ENCODE measurements at regions not wholly inside any gene's neighbourhood (a gene's known extent, or its start where the extent isn't known, plus 50 kb on each side); places are given as distances from the start of the nearest gene placed in this dataset.

DNA sequence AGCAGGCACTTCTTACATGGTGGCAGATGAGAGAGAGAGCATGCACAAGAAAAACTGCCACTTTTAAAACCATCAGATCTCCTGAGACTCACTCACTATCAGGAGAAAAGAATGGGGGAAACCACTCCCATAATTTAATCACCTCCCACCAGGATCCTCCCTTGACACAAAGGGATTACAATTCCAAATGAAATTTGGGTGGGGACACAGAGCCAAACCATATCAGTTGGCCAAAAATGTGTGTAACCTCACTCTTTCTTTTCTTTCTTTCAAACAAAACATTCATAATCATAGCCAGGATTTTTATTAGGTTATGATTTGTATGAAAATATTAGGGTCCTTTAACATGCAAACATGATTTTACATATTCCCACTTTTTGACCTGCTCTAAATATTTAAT, 222.1 kb downstream of the PCDH18 start:
- no peak for DNase-seq

DNA sequence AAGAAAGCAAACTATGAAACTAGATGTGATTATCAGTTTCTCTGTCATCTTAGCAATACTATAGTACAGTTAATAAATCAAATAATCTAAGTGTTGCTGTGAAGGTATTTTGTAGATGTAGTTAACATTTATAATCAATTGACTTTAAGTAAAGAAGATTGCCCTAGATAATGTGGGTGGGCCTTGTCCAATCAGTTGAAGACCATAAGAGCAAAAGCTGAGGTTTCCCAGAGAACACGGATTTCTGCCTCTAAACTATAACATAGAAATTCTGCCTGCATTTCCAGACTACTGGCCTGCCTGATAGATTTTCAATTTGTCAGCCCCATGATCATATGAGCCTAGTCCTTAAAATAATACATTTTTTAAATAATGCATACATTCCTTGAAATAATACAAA, 222.9 kb downstream of the PCDH18 start:
- DNase-seq: no peak

DNA sequence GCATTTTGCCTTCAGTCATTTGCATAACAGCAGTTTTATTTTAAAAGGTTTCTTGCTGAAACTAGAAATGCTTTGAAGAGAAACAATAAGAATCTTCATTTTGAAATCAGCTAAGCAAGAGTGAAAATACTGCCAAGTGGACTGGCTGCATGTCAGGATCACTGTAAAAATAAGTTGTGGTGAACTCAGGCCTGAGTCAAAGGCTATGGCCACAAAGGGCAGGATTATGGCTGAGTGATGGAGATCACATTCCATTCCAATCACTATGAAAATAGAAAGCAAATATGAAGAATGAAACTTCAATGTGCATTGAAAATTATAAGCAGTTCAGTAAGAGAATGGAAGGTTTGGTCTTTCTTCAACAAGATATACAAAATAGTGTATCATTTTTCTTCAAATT, 224.5 kb downstream of the PCDH18 start:
- no peak for DNase-seq

DNA sequence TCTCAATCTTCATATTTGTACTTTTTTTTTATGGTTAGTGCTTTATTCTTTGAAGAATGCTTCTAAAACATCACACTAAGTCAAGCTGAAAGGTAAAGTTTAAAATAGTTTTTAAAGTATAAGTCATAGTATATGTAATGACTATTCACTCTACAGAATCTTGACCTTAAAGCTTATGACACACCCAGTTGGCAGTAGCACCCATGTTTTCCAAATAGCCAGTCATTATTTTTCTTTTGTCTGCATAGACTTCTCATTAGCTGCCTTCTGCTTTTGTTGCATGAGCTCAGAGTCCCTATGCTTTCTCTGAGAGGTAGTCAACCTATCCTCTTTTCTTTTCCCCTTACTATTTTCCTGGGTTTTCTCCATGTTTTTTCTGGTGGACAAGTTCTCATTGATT, 231.5 kb downstream of the PCDH18 start:
- no peak for DNase-seq

DNA sequence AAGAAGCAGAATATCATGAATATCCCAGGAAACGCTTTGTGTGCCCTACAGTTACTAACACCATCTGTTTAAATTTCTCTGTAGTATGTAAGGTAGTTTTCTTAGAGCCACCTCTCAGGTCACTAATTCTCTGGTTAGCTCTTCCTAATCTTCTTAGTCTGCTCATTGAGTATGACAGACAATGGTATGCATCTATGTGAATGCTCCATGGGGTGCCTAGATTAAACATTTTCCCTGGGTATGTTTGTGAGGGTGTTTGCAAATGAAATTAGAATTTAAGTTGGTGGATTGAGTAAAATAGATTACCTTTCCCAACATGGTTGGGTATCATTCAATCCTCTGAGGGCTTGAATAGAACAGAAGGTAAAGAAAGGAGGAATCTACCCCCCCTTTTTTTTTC, 233.0 kb downstream of the PCDH18 start:
- DNase-seq: no peak

DNA sequence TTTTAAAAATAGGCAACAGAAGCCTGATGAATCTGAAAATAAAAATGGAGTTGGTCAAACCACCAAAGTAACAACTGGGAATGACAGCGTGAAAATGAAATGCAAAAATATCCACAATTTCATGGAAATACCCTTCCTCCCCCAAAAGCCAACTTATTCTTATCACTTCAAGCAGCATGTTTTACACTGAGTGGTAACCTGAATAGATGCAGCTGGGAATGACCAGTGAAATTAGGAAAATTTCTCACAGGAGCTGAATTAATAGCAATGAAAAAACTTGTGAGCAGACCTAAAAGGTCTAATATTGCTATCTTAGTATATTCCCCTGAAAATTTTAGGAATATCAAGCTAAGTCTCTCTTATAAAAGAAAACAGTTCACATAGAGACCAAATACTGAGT, 239.0 kb downstream of the PCDH18 start:
- no peak for DNase-seq

DNA sequence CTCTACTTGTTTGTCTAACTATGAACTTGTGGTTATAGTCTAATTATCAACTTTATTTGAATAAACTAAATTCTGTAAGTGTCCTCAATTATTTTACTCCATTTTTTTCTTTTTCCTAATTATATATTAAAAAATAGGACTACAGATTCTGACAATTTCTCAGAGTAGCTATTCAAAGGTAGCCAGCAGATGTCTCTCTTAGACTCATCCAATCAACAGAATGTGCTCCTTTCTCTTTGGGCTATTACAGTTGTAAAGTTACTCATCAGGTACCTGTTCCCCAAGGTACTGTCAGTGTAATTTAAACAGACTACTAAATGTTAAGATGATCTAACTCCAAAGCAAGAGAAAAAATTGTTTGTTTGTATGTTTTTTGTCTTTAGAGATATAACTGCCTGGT, 248.6 kb downstream of the PCDH18 start:
- no peak for DNase-seq

DNA sequence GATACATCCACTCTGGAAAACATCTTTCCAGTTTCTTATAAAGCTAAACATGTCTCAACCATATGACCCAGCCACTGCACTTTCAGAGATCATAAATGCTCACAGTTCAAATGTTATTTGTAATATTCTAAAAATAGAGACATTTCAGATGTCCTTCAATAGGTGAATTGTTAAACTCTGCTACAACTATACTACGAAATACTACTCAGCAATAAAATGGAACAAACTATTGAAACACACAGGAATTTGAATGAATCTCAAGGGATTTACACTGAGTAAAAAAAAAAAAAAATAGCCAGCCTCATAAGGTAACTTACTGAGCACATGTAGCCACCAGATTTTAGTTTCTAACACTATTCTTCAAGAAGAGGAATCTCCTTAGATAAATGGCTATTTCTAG, 253.9 kb downstream of the PCDH18 start:
- no peak for DNase-seq

DNA sequence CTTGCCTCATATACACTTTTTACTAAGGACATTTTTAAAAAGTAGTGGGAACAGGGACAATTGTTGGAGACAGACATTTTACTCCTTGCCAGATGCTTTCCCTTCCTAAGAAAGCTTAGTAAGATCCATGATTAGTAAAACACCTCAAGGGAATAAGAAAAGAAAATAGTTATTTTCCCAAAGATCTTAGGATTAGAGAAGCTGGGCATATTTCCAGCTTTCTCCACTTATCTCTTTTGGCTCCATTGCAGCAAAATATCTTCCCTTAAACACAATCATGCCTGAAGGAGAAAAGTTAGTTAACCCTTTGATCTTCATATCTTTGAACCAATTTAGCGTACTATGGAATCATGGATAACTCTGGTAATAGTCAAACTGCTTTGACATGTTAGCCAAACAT, 257.9 kb downstream of the PCDH18 start:
- no peak for DNase-seq

DNA sequence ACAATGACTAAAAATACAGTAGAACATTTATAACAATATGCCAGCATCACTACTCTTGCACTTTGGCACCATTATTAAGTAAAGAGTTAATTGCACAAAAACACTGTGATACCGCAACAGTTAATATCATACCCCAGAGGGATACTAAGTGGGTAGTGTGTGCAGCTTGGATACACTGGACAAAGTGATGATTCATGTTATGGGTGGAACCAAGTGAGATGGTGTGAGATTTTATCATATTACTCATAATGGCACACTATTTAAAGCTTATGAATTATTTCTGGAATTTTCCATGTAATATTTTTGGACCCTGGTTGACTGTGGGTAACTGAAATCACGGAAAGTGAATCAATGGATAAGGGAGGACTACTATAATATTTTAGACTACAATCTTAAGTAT, 265.3 kb downstream of the PCDH18 start:
- DNase-seq: no peak

DNA sequence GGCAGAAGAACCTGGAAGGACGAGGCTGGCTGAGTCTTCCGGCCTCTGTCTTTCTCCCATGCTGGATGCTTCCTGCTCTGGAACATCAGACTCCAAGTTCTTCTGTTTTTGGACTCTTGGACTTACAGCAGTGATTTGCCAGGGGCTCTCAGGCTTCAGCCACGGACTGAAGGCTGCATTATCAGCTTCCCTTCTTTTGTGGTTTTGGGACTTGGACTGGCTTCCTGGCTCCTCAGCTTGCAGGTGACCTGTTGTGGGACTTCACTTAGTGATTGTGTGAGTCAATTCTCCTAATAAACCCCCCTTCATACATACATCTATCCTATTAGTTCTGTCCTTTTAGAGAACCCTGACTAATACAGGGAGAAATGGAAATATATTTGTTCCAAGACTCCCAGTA, 265.8 kb downstream of the PCDH18 start:
- DNase-seq: no peak

DNA sequence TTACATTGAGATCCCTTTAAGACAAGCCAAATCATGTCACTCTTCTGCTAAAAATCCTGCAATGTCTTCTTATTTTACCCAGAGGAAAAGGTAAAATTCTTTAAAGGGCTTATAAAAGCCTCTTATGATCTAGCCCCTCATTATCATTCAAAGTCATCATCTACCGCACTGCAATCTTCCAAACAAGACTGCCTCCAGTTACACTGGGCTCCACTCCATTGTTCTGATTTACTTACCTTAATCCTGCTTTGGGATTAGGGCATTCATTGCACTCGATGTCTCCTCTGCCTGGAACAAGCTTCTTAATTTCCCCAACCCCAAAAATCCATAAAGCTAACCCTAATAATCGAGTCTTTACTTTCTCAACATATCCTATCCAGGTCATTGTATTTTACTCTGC, 269.1 kb downstream of the PCDH18 start:
- no peak for DNase-seq

DNA sequence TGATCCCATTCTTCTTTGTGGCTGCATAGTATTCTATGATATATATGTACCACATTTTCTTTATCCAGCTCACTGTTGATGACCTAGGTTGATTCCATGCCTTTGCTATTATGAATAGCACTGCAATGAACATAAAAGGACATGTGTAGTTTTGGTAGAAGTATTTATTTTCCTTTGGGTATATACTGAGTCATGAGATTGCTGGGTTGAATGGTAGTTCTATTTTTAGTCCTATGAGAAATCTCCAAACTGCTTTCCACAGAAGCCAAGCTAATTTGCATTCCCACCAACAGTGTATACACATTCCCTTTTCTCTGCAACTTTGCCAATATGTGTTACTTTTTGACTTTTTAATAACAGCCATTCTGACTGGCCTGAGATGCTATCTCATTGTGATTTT, 278.3 kb downstream of the PCDH18 start:
- no peak for DNase-seq

DNA sequence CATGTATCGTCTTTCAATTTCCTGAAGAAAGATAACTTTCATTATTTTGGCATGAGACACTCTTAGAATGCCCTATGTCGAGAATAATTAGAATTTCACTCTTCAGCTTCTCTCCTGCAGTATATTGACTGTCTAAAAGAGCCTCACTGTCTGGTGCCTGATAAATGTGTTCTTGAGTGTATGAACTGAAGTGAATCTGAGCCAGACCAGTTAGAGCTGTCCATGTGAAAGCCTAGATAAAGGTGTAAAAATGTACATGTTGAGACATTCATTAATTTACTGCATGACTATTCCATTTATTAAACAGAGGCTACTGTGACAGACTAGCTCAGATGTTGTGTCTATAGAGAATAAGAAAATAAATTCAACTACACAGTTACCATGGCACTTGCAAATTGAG, 283.2 kb downstream of the PCDH18 start:
- no peak for DNase-seq

DNA sequence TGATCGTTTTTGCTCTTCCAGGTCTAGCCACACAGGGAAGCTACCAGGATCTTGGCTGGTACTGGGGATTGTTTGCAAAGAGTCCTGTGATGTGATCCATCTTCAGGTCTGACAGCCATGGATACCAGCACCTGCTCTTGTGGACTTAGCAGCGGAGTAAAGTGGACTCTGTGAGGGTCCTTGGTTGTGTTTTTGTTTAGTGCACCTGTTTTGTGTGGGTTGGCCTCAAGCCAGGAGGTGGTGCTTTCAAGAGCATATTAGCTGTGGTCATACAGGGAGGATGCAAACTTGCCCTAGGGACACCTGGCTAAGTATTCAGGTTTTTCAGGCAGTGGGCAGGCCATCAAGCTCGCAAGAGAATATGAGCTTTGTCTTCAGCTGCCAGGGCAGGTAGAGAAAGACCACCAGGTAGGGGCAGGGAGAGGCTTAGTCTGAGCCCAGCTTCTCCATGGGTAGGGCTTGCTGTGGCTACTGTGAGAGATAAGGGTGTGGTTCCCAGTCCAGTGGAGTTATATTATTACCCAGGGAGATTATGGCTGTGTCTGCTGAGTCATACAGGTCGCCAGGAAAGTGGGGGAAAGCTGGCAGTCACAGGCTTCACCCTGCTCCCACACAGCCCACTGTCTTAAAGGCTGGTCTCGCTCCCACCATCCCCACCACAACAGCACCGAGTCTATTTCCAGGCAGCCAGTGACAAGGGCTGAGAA, 293.7 kb downstream of the PCDH18 start:
- no peak for DNase-seq

DNA sequence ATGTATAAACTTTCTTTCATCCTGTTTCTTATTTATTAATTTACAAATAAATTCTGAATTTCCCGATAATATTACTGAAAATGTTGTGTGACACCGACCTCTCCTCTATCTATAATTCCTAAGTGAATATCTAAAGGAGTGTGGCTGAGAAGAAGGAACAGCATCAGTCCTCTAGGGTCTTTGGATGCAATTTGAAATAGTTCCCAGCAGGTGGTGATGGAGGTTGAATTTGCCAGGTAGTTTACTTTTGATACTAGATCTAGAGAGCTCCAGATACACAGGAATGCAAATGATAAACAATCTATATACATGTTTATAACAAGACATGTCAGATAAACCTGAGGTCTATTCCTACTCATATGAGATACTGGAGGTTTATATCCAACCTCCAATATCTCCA, 305.4 kb downstream of the PCDH18 start:
- no peak for DNase-seq

DNA sequence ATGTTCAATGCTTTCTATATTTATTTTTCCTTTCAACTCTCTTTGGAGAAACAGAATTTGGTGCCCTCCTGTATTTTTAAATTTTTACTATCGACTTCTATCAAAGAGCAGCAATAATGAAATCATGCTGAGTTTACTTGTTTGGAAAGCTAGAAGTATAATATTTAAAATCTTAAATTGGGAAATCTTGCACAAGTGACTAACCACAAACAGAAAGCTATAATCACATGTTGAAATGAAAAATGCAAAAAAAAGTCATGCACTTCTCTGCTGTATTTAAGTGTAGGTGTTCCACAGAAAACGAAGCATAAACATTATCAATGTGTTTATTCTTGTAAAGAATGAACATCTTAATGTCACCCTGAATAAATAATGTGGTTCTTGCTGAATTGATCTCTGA, 306.1 kb downstream of the PCDH18 start:
- no peak for DNase-seq

DNA sequence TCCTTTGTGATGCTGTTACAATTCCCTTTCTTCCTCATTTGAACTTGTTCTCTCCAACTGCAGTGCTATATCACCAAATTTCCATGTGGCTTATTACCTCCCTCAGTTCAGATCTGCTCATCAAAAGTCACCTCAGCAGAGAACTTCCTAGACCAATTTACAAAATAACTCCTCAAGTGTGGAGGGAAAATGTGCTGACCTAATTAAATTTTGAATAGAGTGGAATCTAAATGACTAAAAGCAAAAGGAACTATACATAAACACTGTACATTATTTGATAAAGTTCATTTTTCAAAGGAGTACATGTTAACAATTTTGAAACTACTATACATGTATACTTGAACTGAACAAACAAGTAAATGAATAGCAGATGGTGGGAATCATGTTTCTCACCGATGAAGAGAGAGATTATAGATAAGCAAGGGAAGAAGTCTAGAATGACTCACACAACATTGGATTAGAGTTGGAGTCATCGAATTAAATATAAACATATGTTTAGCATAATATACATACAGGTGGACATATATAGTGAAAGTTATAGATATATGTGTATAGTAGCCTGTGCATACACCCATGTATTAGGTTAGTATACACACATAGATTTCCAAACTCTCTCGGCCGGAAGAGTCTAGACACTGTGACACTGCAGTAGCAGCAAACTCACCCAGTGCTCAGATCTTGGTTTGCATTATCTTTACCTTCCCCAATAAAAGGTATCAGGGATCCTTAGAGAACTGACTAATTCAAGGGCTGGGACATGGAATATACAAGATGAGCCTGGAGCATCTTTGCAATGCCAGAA, 318.7 kb downstream of the PCDH18 start:
- DNase-seq: no peak

DNA sequence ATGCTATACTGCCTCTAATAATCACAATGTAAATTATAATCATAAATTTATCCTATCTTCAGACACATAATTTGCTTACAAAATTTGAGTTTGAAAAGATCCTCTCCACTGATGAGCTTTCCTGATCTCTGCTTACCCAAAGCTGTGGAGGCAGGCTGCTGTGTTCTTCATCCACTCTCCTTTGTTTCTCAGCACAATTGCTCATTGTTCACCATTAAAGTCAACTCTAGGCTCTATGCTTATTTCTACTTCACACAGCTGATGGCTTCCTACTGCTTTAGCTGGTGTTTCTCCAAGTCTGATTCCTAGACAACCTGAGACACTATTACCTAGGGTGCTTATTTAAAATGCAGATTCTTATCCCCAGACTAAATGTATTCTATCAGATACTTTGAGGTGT, 319.7 kb downstream of the PCDH18 start:
- no peak for DNase-seq

DNA sequence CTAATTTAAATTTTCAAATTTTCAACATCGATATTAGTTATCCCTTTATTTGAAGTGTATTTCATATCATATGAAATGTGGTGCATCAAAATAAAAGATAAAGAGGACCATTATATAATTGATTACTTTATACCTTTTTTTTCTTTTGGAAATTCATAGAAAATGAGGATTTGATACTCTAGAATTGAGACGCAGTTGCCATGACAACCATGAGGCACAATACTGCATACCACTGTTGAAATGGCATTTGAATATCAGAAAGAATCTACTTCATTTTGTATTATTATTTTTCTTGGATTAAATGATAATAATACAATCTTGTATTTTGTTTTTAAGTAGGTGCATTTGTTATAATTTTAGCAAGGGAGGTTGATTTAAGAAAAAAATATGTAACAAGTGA, 323.1 kb downstream of the PCDH18 start:
- no peak for DNase-seq

DNA sequence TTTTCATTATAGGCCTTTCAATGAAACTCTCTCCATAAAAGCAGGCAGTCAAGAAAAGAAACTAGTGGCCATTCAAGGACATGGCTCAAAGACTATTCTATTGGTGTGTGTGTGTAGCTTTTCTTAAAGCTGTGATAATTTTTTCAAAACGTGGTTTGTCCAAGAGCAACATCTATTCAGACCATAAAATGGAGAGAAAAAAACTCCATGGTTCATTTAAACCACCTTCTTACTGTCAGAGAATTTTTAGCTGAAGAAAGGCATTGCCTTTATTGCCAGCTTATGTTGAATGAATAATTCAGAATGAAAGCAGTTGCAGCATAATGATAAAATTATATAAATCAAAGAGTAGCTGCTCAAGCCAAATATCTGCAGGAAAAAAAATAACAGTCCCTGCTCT, 325.5 kb downstream of the PCDH18 start:
- DNase-seq: peak in 1 of 2 experiments; percentile 57

DNA sequence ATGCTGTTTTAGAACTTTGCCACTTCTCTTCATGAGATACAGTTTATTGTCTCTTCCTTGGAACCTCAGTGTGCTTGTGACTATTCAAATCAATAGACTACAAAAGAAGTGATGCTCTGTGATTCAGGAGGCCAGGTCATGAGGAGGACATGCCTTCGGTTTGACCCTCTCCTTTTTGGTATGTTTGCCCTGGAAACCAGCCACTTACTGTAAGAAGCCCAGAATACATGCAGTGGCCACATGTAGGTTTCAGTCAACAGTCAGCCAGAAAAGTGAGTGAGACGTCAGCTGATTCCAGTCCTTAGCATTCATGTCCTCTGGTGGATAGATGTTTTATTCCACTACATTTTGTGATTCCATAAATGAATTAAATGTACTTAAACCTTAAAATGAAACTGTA, 328.7 kb downstream of the PCDH18 start:
- DNase-seq: no peak

DNA sequence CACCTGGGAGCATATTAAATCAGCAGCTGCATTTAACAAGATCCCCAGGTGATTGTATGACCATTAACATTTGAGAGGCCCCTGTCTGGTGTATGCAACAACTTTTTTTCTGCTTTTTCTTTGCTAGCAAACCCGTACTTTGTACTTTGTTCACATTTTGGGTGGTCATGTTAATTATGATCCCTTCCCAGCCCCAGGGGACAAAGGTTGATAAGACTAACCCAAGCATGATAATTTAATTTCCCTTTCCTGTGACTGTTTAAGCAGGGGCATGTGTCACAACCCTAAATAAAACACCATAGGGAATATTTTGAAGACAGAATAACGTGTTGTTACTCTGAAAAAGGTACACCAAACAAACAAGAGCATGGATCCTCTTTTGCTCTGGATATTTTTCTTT, 332.0 kb downstream of the PCDH18 start:
- peak; percentile 30 to 57 for DNase-seq

DNA sequence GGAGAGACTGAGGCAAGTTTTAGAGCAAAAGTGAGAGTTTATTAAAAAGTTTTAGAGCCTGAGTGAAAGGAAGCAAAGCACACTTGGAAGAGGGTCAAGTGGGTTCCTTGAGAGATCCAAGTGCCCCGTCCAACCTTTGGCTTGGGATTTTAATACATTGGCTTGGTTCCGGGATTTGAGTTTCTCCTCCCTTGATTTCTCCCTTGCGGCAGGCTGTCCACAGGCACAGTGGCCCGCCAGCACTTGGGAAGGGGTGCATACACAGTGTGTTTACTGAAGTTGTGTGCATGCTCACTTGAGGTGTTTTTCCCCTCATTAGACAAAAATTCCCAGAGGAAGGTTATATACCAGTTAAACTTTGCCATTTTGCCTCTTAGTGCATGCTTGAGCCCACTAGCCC, 333.5 kb downstream of the PCDH18 start:
- no peak for DNase-seq

DNA sequence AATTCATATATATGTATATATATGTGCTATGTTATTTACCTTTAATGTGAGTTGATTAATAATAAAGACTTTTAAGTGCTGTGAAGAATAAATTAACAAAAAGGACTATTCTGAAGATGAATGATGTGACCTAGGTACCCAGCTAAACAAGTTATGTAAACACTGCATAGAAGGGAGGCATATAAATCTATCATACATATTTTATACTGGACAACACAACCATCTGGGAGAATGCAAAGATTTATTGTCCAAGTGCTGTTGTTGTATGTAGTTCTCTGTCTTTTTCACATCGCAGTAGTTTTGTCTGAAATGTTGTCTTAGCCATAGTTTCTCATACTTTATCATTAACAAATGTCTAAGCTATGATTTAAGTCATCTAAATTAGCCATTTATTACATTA, 337.6 kb downstream of the PCDH18 start:
- DNase-seq: no peak
